Retinal pigment epithelial cell (primary cell): ENCODE measurements at regions not wholly inside any gene's neighbourhood (a gene's known extent, or its start where the extent isn't known, plus 50 kb on each side); places are given as distances from the start of the nearest gene placed in this dataset.
"Not testable (repeated sequence)": the region's sequence is repeated elsewhere in the genome, so short reads cannot be mapped to it uniquely, and the experiment has no call there.

ENCODE experiments used
- DNase-seq: peaks from one replicate; pipeline ENCODE4 v3.0.0-alpha.2; 2010; ENCODE audit warnings: low read depth
- H3K4me3 ChIP-seq: 2 replicates; pipeline ENCODE4 v1.5.1; 2011; ENCODE audit warnings: mild to moderate bottlenecking, low read length, control low read depth, moderate library complexity
- CTCF ChIP-seq: conservative IDR thresholded peaks from 2 replicates; pipeline ENCODE4 v1.5.1; 2011; ENCODE audit warnings: low read depth, low read length, control low read depth, inconsistent platforms

DNA sequence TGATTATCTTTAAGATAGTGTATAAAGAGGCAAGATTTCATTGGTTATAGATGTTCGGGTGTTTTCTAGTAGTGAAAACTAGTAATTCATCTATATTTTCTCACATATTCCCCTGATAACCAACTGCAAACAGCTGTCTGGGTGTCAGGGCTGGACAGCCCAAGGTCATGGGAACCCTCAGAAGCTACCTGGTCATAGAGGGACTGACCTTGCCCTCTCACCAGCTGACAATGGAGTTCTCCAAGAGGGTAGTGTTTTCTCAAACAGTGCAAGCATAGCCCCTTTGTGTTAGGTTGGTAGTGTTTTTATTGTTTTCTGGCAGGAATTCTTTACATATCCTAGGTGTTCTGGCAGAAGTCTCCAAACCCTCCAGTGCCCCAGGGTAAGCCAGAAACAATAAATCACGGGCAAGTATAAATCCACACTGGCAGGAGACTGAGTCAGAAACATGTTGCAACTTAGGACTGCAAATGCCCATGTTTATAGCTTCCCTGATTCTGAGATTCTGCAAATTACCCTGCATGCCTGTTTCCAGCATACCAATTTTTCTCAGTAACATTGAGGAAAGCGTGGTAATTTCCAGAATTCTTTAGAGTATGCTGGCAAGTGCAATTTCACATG lies 82.8 kb upstream of the ATP1A1 start:
- DNase-seq, result no peak
- no peak overlapping the region for H3K4me3 ChIP-seq
- no peak for TF ChIP-seq CTCF

DNA sequence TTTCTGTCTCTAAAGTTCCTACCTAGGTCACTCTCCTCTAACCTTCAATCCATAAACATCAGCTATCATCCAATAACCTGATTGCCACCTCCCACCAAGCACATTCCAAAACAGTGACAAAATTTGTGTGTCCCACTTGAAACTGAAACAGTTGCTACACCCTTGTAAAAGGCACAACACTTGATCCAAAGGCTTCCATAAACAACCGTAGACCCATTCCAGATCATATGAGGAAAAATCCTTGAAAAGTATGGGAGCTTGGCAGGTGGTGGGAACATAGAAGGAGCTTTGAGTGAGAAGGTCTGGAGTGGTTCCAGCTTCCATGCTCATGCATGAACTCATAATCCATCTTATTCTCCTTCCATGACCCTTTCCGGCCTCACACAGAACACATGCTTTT lies 82.0 kb upstream of the ATP1A1 start:
- H3K4me3 ChIP-seq, result no peak overlapping the region
- no peak for TF ChIP-seq CTCF
- DNase-seq, result no peak

DNA sequence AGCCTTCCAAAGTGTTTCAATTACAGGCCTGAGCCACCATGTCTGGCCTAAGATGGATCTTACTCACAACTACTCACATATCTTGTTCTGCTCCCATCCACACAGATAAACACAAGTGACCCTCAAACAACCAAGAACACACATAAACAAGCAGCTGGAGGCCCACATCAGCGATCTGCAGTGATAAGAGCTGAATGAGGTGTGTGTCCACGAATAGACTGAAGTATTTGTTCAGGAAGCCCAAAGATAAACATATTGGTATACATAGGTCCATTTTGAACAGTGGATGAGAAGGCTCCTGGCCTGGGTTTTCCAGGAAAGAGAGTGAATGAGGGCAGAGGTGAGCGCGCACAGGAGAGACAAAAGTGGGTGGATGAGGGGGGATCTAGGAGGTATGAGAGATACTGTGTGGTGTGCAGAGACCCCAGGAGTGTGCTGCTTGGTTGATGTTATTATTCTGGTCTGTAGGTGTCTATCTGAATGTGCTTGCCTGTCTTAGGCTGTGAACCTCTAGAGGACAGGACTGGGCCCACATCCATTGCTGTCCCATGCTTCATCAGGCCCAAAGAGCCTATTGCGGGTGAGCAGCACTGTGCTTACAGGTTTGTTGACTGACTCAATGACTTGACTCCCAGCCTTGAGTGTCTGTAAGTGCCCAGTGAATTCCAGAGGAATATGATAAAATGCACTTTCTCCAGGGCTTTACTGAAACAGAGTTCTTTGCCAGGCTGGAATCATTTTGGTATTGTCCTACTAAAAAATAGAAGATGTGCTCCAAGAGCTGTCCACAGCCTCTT lies 79.9 kb upstream of the ATP1A1 start:
- H3K4me3 ChIP-seq, result no peak overlapping the region
- DNase-seq, result no peak

DNA sequence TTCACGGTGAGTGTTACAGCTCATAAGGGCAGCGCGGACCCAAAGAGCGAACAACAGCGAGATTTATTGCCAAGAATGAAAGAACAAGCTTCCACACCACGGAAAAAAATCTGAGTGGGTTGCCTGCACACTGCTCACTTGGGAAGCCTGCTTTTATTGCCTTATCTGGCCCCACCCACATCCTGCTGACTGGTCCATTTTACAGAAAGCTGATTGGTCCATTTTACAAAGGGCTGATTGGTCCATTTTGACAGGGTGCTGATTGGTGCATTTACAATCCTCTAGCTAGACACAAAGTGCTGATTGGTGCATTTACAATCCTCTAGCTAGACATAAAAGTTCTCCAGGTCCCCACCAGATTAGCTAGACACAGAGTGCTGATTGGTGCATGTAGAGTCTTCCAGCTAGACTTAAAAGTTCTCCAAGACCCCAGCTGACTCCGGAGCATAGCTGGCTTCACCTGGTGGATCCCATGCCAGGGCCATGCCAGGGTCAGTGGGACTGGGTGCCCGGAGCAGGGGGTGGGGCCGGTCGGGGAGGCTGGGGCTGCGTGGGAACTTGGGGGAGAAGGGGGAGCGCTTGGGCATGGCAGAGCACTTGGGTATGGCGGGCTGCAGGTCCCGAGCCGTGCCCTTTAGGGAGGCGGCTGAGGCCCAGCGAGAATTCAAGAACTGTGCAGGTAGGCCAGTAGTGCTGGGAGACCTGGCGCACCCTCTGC lies 75.4 kb upstream of the ATP1A1 start:
- no peak overlapping the region for H3K4me3 ChIP-seq
- no peak for TF ChIP-seq CTCF
- no peak for DNase-seq

More for the DNA sequence above, 79.9 kb upstream of the ATP1A1 start:
- TF ChIP-seq CTCF, result no peak

DNA sequence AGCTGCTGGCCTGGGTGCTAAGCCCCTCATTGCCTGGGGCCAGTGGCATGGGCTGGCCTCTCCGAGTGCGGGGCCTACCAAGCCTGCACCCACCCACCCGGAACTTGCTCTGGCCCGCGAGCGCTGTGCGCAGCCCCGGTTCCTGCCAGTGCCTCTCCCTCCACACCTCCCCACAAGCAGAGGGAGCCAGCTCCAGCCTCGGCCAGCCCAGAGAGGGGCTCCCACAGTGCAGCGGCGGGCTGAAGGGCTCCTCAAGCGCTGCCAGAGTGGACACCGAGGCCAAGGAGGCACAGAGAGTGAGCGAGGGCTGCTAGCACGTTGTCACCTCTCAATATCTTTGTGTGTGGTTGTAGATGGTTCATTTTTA lies 74.8 kb upstream of the ATP1A1 start:
- H3K4me3 ChIP-seq, DNase-seq: not testable (repeated sequence)

GRCh38 chr1:116298746-116299145 lies 74.3 kb upstream of the ATP1A1 start:
- DNase-seq, result no peak
- H3K4me3 ChIP-seq, result no peak overlapping the region
- TF ChIP-seq CTCF, result no peak

DNA sequence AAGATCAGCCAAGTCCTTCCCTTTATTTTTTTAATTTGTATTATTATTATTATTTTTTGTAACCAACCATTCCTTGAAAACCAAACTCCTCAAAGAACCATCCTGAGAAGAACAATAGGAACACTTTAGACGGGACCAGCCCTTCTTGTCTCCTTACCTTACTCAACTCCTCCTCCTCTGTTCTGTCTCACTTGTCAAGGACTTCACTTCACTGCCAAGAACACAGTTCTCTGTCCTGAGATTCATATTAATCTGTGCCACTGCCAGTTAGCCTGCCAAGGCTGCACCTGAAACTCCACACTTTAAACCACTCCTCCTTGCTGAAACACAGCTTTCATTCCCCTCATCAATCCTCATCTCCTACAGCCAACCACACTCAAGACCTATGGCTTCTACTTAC lies 73.8 kb upstream of the ATP1A1 start:
- TF ChIP-seq CTCF, result no peak
- DNase-seq, result no peak
- no peak overlapping the region for H3K4me3 ChIP-seq
